Type B pancreatic cell (in vitro differentiated cells): ENCODE measurements at regions not wholly inside any gene's neighbourhood (a gene's known extent, or its start where the extent isn't known, plus 50 kb on each side); places are given as distances from the start of the nearest gene placed in this dataset.

Source experiments
- DNase-seq: peaks from one replicate; pipeline ENCODE4 v3.0.0; 2021; ENCODE audit warnings: mixed read lengths; ENCODE audit not compliant: unreplicated experiment; ENCODE audit errors: extremely low spot score
- H3K27ac Mint-ChIP-seq: 2 replicates; pipeline ENCODE4 v1.8.0; 2021; ENCODE audit warnings: mild to moderate bottlenecking, mixed read lengths
- H3K27me3 Mint-ChIP-seq: 2 replicates; pipeline ENCODE4 v1.8.0; 2021; ENCODE audit warnings: mixed read lengths
- H3K36me3 Mint-ChIP-seq: 2 replicates; pipeline ENCODE4 v1.8.0; 2021; ENCODE audit warnings: mixed read lengths
- H3K4me1 Mint-ChIP-seq: one replicate; pipeline ENCODE4 v1.8.0; 2021; ENCODE audit warnings: mixed read lengths; ENCODE audit not compliant: unreplicated experiment
- H3K4me3 Mint-ChIP-seq: 2 replicates; pipeline ENCODE4 v1.8.0; 2021; ENCODE audit warnings: mild to moderate bottlenecking, mixed read lengths
- H3K9me3 Mint-ChIP-seq: 2 replicates; pipeline ENCODE4 v1.8.0; 2021; ENCODE audit warnings: mixed read lengths
- CTCF ChIP-seq: fragments of 200-600 bp; sonication (generic); conservative IDR thresholded peaks from 2 replicates; pipeline ENCODE4 v1.5.0; 2021; ENCODE audit warnings: antibody characterized with exemption, mild to moderate bottlenecking

GRCh38 chr6:100096936-100097335 lies 102.9 kb upstream of the MCHR2 start:
- no peaks in the 10 kb centered on the region for H3K9me3 Mint-ChIP-seq

GRCh38 chr6:100096341-100096740 lies 102.3 kb upstream of the MCHR2 start:
- Mint-ChIP-seq H3K4me1 (no peaks in the 10 kb centered on the region), H3K36me3 (no peaks in the 10 kb centered on the region), H3K9me3 (no peaks in the 10 kb centered on the region), H3K27ac (no peak overlapping the region), H3K27me3 (no peaks in the 10 kb centered on the region), H3K4me3 (no peak overlapping the region)
- TF ChIP-seq CTCF = no peak
- DNase-seq = no peak

More at GRCh38 chr6:100096936-100097335, 102.9 kb upstream of the MCHR2 start:
- Mint-ChIP-seq H3K27ac (no peak overlapping the region), H3K36me3 (no peaks in the 10 kb centered on the region), H3K4me3 (no peak overlapping the region), H3K27me3 (no peaks in the 10 kb centered on the region), H3K4me1 (no peaks in the 10 kb centered on the region)
- no peak for TF ChIP-seq CTCF
- no peak for DNase-seq

GRCh38 chr6:100093405-100093804 lies 99.4 kb upstream of the MCHR2 start:
- no peaks in the 10 kb centered on the region for H3K9me3 Mint-ChIP-seq
- no peak overlapping the region for H3K4me3 Mint-ChIP-seq
- H3K4me1 Mint-ChIP-seq = no peaks in the 10 kb centered on the region
- no peak for DNase-seq
- no peak overlapping the region for H3K27ac Mint-ChIP-seq
- no peaks in the 10 kb centered on the region for H3K36me3 Mint-ChIP-seq
- H3K27me3 Mint-ChIP-seq = no peaks in the 10 kb centered on the region
- no peak for TF ChIP-seq CTCF

- no peak overlapping the region for H3K4me3 Mint-ChIP-seq
- H3K36me3 Mint-ChIP-seq = no peaks in the 10 kb centered on the region
- H3K4me1 Mint-ChIP-seq = no peaks in the 10 kb centered on the region
- no peak overlapping the region for H3K27ac Mint-ChIP-seq
- no peaks in the 10 kb centered on the region for H3K9me3 Mint-ChIP-seq
- DNase-seq = no peak
- TF ChIP-seq CTCF = no peak
- no peaks in the 10 kb centered on the region for H3K27me3 Mint-ChIP-seq
Observed at GRCh38 chr6:100088009-100088408, 94.0 kb upstream of the MCHR2 start.

- Mint-ChIP-seq H3K27ac (no peak overlapping the region), H3K4me3 (no peak overlapping the region), H3K4me1 (no peaks in the 10 kb centered on the region), H3K27me3 (no peaks in the 10 kb centered on the region), H3K36me3 (no peaks in the 10 kb centered on the region), H3K9me3 (no peaks in the 10 kb centered on the region)
- no peak for TF ChIP-seq CTCF
- DNase-seq = no peak
Observed at GRCh38 chr6:100084991-100085364, 91.0 kb upstream of the MCHR2 start.

- Mint-ChIP-seq H3K9me3 (no peaks in the 10 kb centered on the region), H3K27me3 (no peaks in the 10 kb centered on the region), H3K4me3 (no peak overlapping the region), H3K36me3 (no peaks in the 10 kb centered on the region), H3K27ac (no peak overlapping the region), H3K4me1 (no peaks in the 10 kb centered on the region)
- no peak for TF ChIP-seq CTCF
- no peak for DNase-seq
Observed at GRCh38 chr6:100084316-100084990, 90.4 kb upstream of the MCHR2 start.
